Activated T-cell treated with anti-CD3 and anti-CD28 coated beads, Interleukin-2, amount 50 U/mL, for 24 hours (primary cell): ENCODE measurements at regions not wholly inside any gene's neighbourhood (a gene's known extent, or its start where the extent isn't known, plus 50 kb on each side); places are given as distances from the start of the nearest gene placed in this dataset.

Experiments used
- DNase-seq: peaks from one replicate; pipeline ENCODE4 v3.0.0-alpha.2; 2020
- H3K27ac Mint-ChIP-seq: 2 replicates; pipeline ENCODE4 v1.8.0; 2020; ENCODE audit warnings: mild to moderate bottlenecking, mixed read lengths
- H3K27me3 Mint-ChIP-seq: 2 replicates; pipeline ENCODE4 v1.8.0; 2020; ENCODE audit warnings: mixed read lengths
- H3K36me3 Mint-ChIP-seq: 2 replicates; pipeline ENCODE4 v1.8.0; 2020; ENCODE audit warnings: low read depth, mixed read lengths
- H3K4me1 Mint-ChIP-seq: 2 replicates; pipeline ENCODE4 v1.8.0; 2020; ENCODE audit warnings: low read depth, mixed read lengths
- H3K4me3 Mint-ChIP-seq: 2 replicates; pipeline ENCODE4 v1.8.0; 2020; ENCODE audit warnings: mild to moderate bottlenecking, moderate library complexity, mixed read lengths
- H3K9me3 Mint-ChIP-seq: 2 replicates; pipeline ENCODE4 v1.8.0; 2020; ENCODE audit warnings: mixed read lengths

DNA sequence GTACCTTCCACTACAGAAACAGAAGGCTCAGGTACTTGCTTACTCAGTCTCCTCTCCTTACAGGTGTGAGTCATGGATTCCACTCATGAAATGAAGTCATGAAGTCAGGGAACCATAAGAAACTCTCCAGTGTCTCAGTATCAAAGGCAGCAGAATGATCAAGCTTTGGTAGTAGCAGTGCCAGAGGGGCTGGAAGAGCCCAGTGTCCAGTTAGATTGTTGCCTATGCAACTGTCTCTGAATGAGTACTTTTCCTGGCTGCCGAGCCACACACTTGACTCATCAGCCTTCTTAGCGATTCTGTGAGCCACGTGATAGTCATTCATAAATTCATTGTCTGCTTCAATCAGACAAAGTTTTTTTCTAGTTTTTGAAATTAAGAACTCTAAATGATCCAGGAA lies 52.2 kb upstream of the DTNBP1 start:
- Mint-ChIP-seq H3K27ac (peak overlapping the region; percentile 89), H3K27me3 (peaks cover 6% of the 10 kb centered on the region)
- DNase-seq = peak; percentile 41

DNA sequence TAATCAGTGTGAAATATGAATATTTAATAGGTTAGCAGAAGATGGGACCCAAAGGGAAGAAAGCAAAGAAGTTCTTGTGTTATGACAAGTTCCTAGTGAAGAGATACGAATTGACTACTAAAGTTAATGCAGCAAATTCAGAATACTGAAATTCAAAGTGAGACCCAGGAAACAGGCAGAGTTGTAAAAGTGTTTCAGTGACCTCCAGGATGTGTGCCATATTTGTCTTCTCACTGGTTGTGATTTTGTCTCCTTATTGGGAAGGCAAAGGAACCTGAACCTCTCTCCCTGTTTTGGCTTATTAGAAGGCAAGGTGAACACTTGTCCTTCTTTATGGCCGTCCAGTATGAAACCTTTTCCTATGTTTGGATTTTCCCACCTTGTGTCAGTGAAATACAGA lies 51.8 kb upstream of the DTNBP1 start:
- Mint-ChIP-seq H3K9me3 (peaks cover 8% of the 10 kb centered on the region), H3K27ac (peak overlapping the region; percentile 89), H3K4me3 (no peak overlapping the region), H3K27me3 (peaks cover 6% of the 10 kb centered on the region), H3K36me3 (no peaks in the 10 kb centered on the region), H3K4me1 (peaks cover 27% of the 10 kb centered on the region)
- DNase-seq = no peak

More for the DNA sequence above, 52.2 kb upstream of the DTNBP1 start:
- Mint-ChIP-seq H3K4me3 (no peak overlapping the region), H3K36me3 (no peaks in the 10 kb centered on the region), H3K4me1 (peaks cover 27% of the 10 kb centered on the region), H3K9me3 (peaks cover 8% of the 10 kb centered on the region)

DNA sequence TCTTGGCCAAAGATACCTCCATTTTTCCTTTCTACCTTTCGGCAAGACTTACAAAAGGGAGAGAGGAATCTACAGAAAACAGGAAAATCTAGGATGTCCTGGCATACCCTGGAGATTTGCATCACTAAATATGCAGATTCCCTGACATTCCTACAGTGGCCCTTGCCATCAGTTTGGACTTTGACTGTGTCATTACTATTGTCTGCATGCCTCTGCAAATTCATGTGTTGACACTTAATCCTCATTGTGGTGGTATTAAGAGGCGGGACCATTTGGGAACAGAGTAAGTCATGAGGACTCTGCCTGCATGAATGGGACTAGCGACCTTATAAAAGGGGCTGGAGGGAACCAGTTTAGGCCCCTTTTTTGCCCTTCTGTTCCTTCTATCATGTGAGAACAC lies 50.5 kb upstream of the DTNBP1 start:
- Mint-ChIP-seq H3K4me3 (no peak overlapping the region), H3K27ac (no peak overlapping the region), H3K9me3 (peaks cover 8% of the 10 kb centered on the region), H3K27me3 (peaks cover 6% of the 10 kb centered on the region), H3K4me1 (peaks cover 27% of the 10 kb centered on the region), H3K36me3 (no peaks in the 10 kb centered on the region)
- no peak for DNase-seq

DNA sequence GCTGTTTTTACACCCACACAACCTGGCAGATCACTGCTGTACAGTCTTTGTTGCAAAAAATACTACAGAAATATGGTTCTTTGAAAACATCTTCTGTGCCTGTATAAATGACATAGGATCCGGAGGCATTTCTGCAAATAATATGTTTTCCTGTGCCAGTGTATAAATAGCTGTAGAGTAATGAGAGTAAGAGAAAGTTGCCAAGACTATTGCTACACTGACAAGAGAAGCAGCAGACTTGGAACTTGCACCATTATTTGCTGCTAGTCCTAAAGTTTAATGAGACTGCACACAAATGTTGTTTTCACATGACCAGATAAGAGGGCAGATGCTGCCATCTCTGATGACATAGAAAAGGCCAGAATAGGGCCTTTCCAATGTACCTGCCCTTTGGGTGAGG lies 50.0 kb upstream of the DTNBP1 start:
- Mint-ChIP-seq H3K9me3 (peaks cover 8% of the 10 kb centered on the region), H3K36me3 (no peaks in the 10 kb centered on the region), H3K4me1 (peaks cover 27% of the 10 kb centered on the region), H3K27me3 (peaks cover 6% of the 10 kb centered on the region), H3K27ac (no peak overlapping the region), H3K4me3 (no peak overlapping the region)
- no peak for DNase-seq
